ENCODE measurements at regions not wholly inside any gene's neighbourhood (a gene's known extent, or its start where the extent isn't known, plus 50 kb on each side); places are given as distances from the start of the nearest gene placed in this dataset.

GRCh38 chr2:15758848-15759247 is 167.2 kb downstream of the DDX1 start:
- no peak for TF ChIP-seq POLR2A (IDR thresholded peaks at IDR 0.05)
- TF ChIP-seq, protein P1, sequence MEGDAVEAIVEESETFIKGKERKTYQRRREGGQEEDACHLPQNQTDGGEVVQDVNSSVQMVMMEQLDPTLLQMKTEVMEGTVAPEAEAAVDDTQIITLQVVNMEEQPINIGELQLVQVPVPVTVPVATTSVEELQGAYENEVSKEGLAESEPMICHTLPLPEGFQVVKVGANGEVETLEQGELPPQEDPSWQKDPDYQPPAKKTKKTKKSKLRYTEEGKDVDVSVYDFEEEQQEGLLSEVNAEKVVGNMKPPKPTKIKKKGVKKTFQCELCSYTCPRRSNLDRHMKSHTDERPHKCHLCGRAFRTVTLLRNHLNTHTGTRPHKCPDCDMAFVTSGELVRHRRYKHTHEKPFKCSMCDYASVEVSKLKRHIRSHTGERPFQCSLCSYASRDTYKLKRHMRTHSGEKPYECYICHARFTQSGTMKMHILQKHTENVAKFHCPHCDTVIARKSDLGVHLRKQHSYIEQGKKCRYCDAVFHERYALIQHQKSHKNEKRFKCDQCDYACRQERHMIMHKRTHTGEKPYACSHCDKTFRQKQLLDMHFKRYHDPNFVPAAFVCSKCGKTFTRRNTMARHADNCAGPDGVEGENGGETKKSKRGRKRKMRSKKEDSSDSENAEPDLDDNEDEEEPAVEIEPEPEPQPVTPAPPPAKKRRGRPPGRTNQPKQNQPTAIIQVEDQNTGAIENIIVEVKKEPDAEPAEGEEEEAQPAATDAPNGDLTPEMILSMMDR (IDR thresholded peaks at IDR 0.05): no peak
